ENCODE measurements at regions not wholly inside any gene's neighbourhood (a gene's known extent, or its start where the extent isn't known, plus 50 kb on each side); places are given as distances from the start of the nearest gene placed in this dataset.
"Not testable (repeated sequence)": the region's sequence is repeated elsewhere in the genome, so short reads cannot be mapped to it uniquely, and the experiment has no call there.

- no peak for DNase-seq
These were observed 271.6 kb downstream of the MED10 start for GRCh38 chr5:6106756-6107155.

- DNase-seq = no peak
These were observed 273.0 kb downstream of the MED10 start for GRCh38 chr5:6105320-6105719.

- no peak for DNase-seq
These were observed 282.2 kb downstream of the MED10 start for GRCh38 chr5:6096101-6096500.

GRCh38 chr5:6094180-6094579, 284.2 kb downstream of the MED10 start:
- not testable (repeated sequence) for DNase-seq

- no peak for DNase-seq
These were observed 287.5 kb downstream of the MED10 start for GRCh38 chr5:6090838-6091237.

- DNase-seq = no peak
These were observed 288.2 kb downstream of the MED10 start for GRCh38 chr5:6090079-6090654.

GRCh38 chr5:6088706-6089105, 289.6 kb downstream of the MED10 start:
- DNase-seq = no peak

GRCh38 chr5:6087576-6087975, 290.8 kb downstream of the MED10 start:
- no peak for DNase-seq

GRCh38 chr5:6086871-6087270, 291.5 kb downstream of the MED10 start:
- DNase-seq = no peak

- DNase-seq = no peak
These were observed 292.9 kb downstream of the MED10 start for GRCh38 chr5:6085341-6085860.

- DNase-seq = no peak
These were observed 293.5 kb downstream of the MED10 start for GRCh38 chr5:6084836-6085235.

- no peak for DNase-seq
These were observed 294.0 kb downstream of the MED10 start for GRCh38 chr5:6084376-6084775.

- no peak for DNase-seq
These were observed 294.9 kb downstream of the MED10 start for GRCh38 chr5:6083311-6083978.

GRCh38 chr5:6082685-6083084, 295.7 kb downstream of the MED10 start:
- no peak for DNase-seq

GRCh38 chr5:6081727-6082210, 296.6 kb downstream of the MED10 start:
- no peak for DNase-seq

- no peak for DNase-seq
These were observed 297.2 kb downstream of the MED10 start for GRCh38 chr5:6080930-6081726.

- DNase-seq = no peak
These were observed 297.9 kb downstream of the MED10 start for GRCh38 chr5:6080436-6080835.

- no peak for DNase-seq
These were observed 299.5 kb downstream of the MED10 start for GRCh38 chr5:6078881-6079280.

GRCh38 chr5:6076341-6077239, 301.8 kb downstream of the MED10 start:
- DNase-seq = no peak

GRCh38 chr5:6072488-6072887, 305.9 kb downstream of the MED10 start:
- not testable (repeated sequence) for DNase-seq

- no peak for DNase-seq
These were observed 308.7 kb downstream of the MED10 start for GRCh38 chr5:6069496-6070185.

GRCh38 chr5:6066016-6066415, 312.3 kb downstream of the MED10 start:
- DNase-seq = no peak
